ENCODE measurements at regions not wholly inside any gene's neighbourhood (a gene's known extent, or its start where the extent isn't known, plus 50 kb on each side); places are given as distances from the start of the nearest gene placed in this dataset.

GRCh38 chr13:73250061-73250460 is 191.3 kb downstream of the KLF5 start:
- DNase-seq (no peak), ATAC-seq (no peak)
- no peak overlapping the region for H3K27ac ChIP-seq
- H3K36me3 ChIP-seq = no peaks in the 10 kb centered on the region
- H3K9me3 ChIP-seq = no peaks in the 10 kb centered on the region
- intact Hi-C loops (cut with DNase I) = no loop called here
- no peaks in the 10 kb centered on the region for H3K27me3 ChIP-seq
- no peaks in the 10 kb centered on the region for H3K4me1 ChIP-seq
- H3K4me3 ChIP-seq = no peak overlapping the region
- no peak for TF ChIP-seq CTCF (IDR thresholded peaks at IDR 0.05)

GRCh38 chr13:73248711-73249580 is 190.1 kb downstream of the KLF5 start:
- peak; percentile 93 for ATAC-seq
- intact Hi-C loops (cut with DNase I) = no loop called here
- Histone ChIP-seq H3K9me3 (no peaks in the 10 kb centered on the region), H3K27ac (peak overlapping the region; percentile 75), H3K4me3 (no peak overlapping the region), H3K4me1 (no peaks in the 10 kb centered on the region), H3K36me3 (no peaks in the 10 kb centered on the region), H3K27me3 (no peaks in the 10 kb centered on the region)
- TF ChIP-seq CTCF (IDR thresholded peaks at IDR 0.05) = no peak
- no peak for DNase-seq

GRCh38 chr13:73248154-73248553 is 189.3 kb downstream of the KLF5 start:
- no peak for ATAC-seq
- no peak for TF ChIP-seq CTCF (IDR thresholded peaks at IDR 0.05)
- intact Hi-C loops (cut with DNase I) = no loop called here
- no peak overlapping the region for H3K27ac ChIP-seq
- H3K27me3 ChIP-seq = no peaks in the 10 kb centered on the region
- DNase-seq = no peak
- no peaks in the 10 kb centered on the region for H3K9me3 ChIP-seq
- H3K36me3 ChIP-seq = no peaks in the 10 kb centered on the region
- no peak overlapping the region for H3K4me3 ChIP-seq
- no peaks in the 10 kb centered on the region for H3K4me1 ChIP-seq

- no peak for DNase-seq
- H3K4me1 ChIP-seq = no peaks in the 10 kb centered on the region
- no peaks in the 10 kb centered on the region for H3K36me3 ChIP-seq
Observed at GRCh38 chr13:73245246-73245645, 186.4 kb downstream of the KLF5 start.

GRCh38 chr13:73244467-73244866 is 185.7 kb downstream of the KLF5 start:
- intact Hi-C loops (cut with DNase I) = no loop called here

More at GRCh38 chr13:73245246-73245645, 186.4 kb downstream of the KLF5 start:
- no peak for TF ChIP-seq CTCF (IDR thresholded peaks at IDR 0.05)
- Histone ChIP-seq H3K27ac (no peak overlapping the region), H3K4me3 (no peak overlapping the region), H3K27me3 (no peaks in the 10 kb centered on the region), H3K9me3 (no peaks in the 10 kb centered on the region)
- intact Hi-C loops (cut with DNase I) = no loop called here
- no peak for ATAC-seq

More at GRCh38 chr13:73244467-73244866, 185.7 kb downstream of the KLF5 start:
- H3K36me3 ChIP-seq = no peaks in the 10 kb centered on the region
- TF ChIP-seq CTCF (IDR thresholded peaks at IDR 0.05) = no peak
- DNase-seq (no peak), ATAC-seq (no peak)
- H3K27ac ChIP-seq = no peak overlapping the region
- H3K4me3 ChIP-seq = no peak overlapping the region
- no peaks in the 10 kb centered on the region for H3K9me3 ChIP-seq
- no peaks in the 10 kb centered on the region for H3K4me1 ChIP-seq
- no peaks in the 10 kb centered on the region for H3K27me3 ChIP-seq

Measured in upper lobe of right lung (tissue), 1 donor.